NT2/D1 (cell line): ENCODE measurements at regions not wholly inside any gene's neighbourhood (a gene's known extent, or its start where the extent isn't known, plus 50 kb on each side); places are given as distances from the start of the nearest gene placed in this dataset.

ENCODE experiments used
- SUZ12 ChIP-seq: IDR thresholded peaks from 2 replicates; pipeline ENCODE4 v1.6.1; 2011; ENCODE audit not compliant: insufficient read length, insufficient read depth; ENCODE audit errors: extremely low read depth
- YY1 ChIP-seq: IDR thresholded peaks from 2 replicates; pipeline ENCODE4 v1.6.1; 2011; ENCODE audit not compliant: insufficient read length, insufficient read depth
- ZNF274 ChIP-seq: IDR thresholded peaks from 2 replicates; pipeline ENCODE4 v1.6.1; 2011; ENCODE audit warnings: mild to moderate bottlenecking, low read depth, low read length

DNA sequence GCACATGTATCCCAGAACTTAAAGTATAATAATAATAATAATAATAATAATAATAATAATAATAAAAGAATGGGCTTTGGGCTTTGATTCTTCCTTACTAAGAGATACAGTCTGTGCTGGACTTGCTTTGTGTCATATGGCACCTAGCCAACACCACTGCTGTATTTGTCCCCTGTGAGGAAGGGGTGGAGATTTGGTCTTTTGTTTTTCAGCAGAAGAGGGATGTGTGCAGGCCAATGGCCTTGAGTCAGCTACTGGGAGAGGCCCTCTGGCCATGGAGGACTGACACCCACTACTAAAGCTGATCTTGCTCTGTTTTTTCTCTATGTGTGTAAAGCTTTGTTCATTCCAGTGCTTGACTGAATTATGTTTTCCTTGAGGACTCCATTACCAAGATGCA is 573.0 kb upstream of the PCDH15 start:
- no peak for TF ChIP-seq ZNF274
- no peak for TF ChIP-seq YY1
- TF ChIP-seq SUZ12, result no peak
